ENCODE measurements at regions not wholly inside any gene's neighbourhood (a gene's known extent, or its start where the extent isn't known, plus 50 kb on each side); places are given as distances from the start of the nearest gene placed in this dataset.

GRCh38 chr13:88586263-88586662 is 915.1 kb downstream of the SLITRK5 start:
- H3K27me3 ChIP-seq (replicated peaks; ENCODE audit: insufficient read depth): no peaks in the 10 kb centered on the region

GRCh38 chr13:88590574-88590973 is 919.4 kb downstream of the SLITRK5 start:
- Histone ChIP-seq H3K9me3 (no peaks in the 10 kb centered on the region), H3K4me3 (no peak overlapping the region), H3K36me3 (no peaks in the 10 kb centered on the region), H3K4me1 (replicated peaks) (no peaks in the 10 kb centered on the region), H3K27ac (no peak overlapping the region), H3K27me3 (replicated peaks; ENCODE audit: insufficient read depth) (no peaks in the 10 kb centered on the region)
- TF ChIP-seq POLR2AphosphoS5 (IDR thresholded peaks at IDR 0.05): no peak
- TF ChIP-seq POLR2A (IDR thresholded peaks at IDR 0.05): no peak
- no peak for TF ChIP-seq CTCF (IDR thresholded peaks at IDR 0.05)
- DNase-seq (ENCODE audit: low spot score): no peak
- WGBS: 17% methylated on average over 1 of the region's 1 CpG
- intact Hi-C loops (cut with DNase I): no loop called here

More at GRCh38 chr13:88586263-88586662, 915.1 kb downstream of the SLITRK5 start:
- no peak for DNase-seq (ENCODE audit: low spot score)
- Histone ChIP-seq H3K4me1 (replicated peaks) (no peaks in the 10 kb centered on the region), H3K27ac (no peak overlapping the region), H3K4me3 (no peak overlapping the region), H3K36me3 (no peaks in the 10 kb centered on the region), H3K9me3 (no peaks in the 10 kb centered on the region)
- no peak for TF ChIP-seq CTCF (IDR thresholded peaks at IDR 0.05)
- intact Hi-C loops (cut with DNase I): no loop called here

- Histone ChIP-seq H3K9me3 (no peaks in the 10 kb centered on the region), H3K36me3 (no peaks in the 10 kb centered on the region), H3K4me1 (replicated peaks) (no peaks in the 10 kb centered on the region), H3K27ac (no peak overlapping the region), H3K4me3 (no peak overlapping the region), H3K27me3 (replicated peaks; ENCODE audit: insufficient read depth) (no peaks in the 10 kb centered on the region)
- DNase-seq (ENCODE audit: low spot score): no peak
- 92% methylated on average over 1 of the region's 1 CpG for WGBS
- intact Hi-C loops (cut with DNase I): no loop called here
- TF ChIP-seq POLR2AphosphoS5 (IDR thresholded peaks at IDR 0.05): no peak
- TF ChIP-seq POLR2A (IDR thresholded peaks at IDR 0.05): no peak
- TF ChIP-seq CTCF (IDR thresholded peaks at IDR 0.05): no peak
These were observed 920.9 kb downstream of the SLITRK5 start for GRCh38 chr13:88592105-88592504.

- intact Hi-C loops (cut with DNase I): no loop called here
- Histone ChIP-seq H3K4me1 (replicated peaks) (no peaks in the 10 kb centered on the region), H3K27me3 (replicated peaks; ENCODE audit: insufficient read depth) (no peaks in the 10 kb centered on the region), H3K9me3 (no peaks in the 10 kb centered on the region), H3K27ac (no peak overlapping the region), H3K4me3 (no peak overlapping the region), H3K36me3 (no peaks in the 10 kb centered on the region)
- WGBS: 77% methylated on average over 2 of the region's 2 CpGs
- DNase-seq (ENCODE audit: low spot score): no peak
- TF ChIP-seq POLR2A (IDR thresholded peaks at IDR 0.05) (no peak), POLR2AphosphoS5 (IDR thresholded peaks at IDR 0.05) (no peak), CTCF (IDR thresholded peaks at IDR 0.05) (no peak)
These were observed 930.8 kb downstream of the SLITRK5 start for GRCh38 chr13:88601949-88602348.

GRCh38 chr13:88602786-88603777 is 931.9 kb downstream of the SLITRK5 start:
- TF ChIP-seq CTCF (IDR thresholded peaks at IDR 0.05) (no peak), POLR2AphosphoS5 (IDR thresholded peaks at IDR 0.05) (no peak), POLR2A (IDR thresholded peaks at IDR 0.05) (no peak)
- 91% methylated on average over 5 of the region's 5 CpGs for WGBS

More at GRCh38 chr13:88602786-88603777, 931.9 kb downstream of the SLITRK5 start:
- H3K36me3 ChIP-seq: no peaks in the 10 kb centered on the region
- intact Hi-C loops (cut with DNase I): no loop called here
- DNase-seq (ENCODE audit: low spot score): no peak
- H3K4me3 ChIP-seq: no peak overlapping the region
- H3K27ac ChIP-seq: no peak overlapping the region
- no peaks in the 10 kb centered on the region for H3K4me1 ChIP-seq (replicated peaks)
- no peaks in the 10 kb centered on the region for H3K9me3 ChIP-seq
- no peaks in the 10 kb centered on the region for H3K27me3 ChIP-seq (replicated peaks; ENCODE audit: insufficient read depth)

Data from prostate gland (tissue), 2 donors.